HCT116 (cell line): ENCODE measurements at regions not wholly inside any gene's neighbourhood (a gene's known extent, or its start where the extent isn't known, plus 50 kb on each side); places are given as distances from the start of the nearest gene placed in this dataset.

Experiments
- CBX3 ChIP-seq: IDR thresholded peaks from 2 replicates; pipeline ENCODE4 v1.6.1; 2012; ENCODE audit warnings: low read depth
- CTCF ChIP-seq, 3 experiments: fragments of 200-600 bp in 1 of 3; sonication (generic) in 1 of 3; IDR thresholded peaks in 2 of 3; conservative IDR thresholded peaks in 1 of 3; 2 replicates each; pipeline ENCODE4 v1.5.1; 2012 to 2017; ENCODE audit warnings: low read depth in 2 of 3, low read length in 2 of 3, antibody characterized with exemption in 1 of 3, borderline replicate concordance in 1 of 3, control low read depth in 1 of 3, mild to moderate bottlenecking in 1 of 3, mixed read lengths in 1 of 3, mixed run types in 1 of 3, moderate library complexity in 1 of 3; ENCODE audit not compliant: insufficient read depth in 1 of 3
- EGR1 ChIP-seq: IDR thresholded peaks from 2 replicates; pipeline ENCODE4 v1.6.1; 2012; ENCODE audit warnings: low read depth
- FOSL1 ChIP-seq: IDR thresholded peaks from 2 replicates; pipeline ENCODE4 v1.6.1; 2012; ENCODE audit warnings: low read depth
- MAX ChIP-seq: IDR thresholded peaks from 2 replicates; pipeline ENCODE4 v1.6.1; 2012
- POLR2A ChIP-seq: IDR thresholded peaks from 2 replicates; pipeline ENCODE4 v1.7.0; 2011; ENCODE audit warnings: borderline replicate concordance; ENCODE audit not compliant: insufficient read depth, insufficient read length; ENCODE audit errors: extremely low read depth
- POLR2AphosphoS5 ChIP-seq: IDR thresholded peaks from 2 replicates; pipeline ENCODE4 v1.6.1; 2011; ENCODE audit warnings: mild to moderate bottlenecking, low read depth, low read length, moderate library complexity
- RAD21 ChIP-seq: IDR thresholded peaks from 2 replicates; pipeline ENCODE4 v1.6.1; 2012; ENCODE audit warnings: low read depth, mild to moderate bottlenecking
- TCF7L2 ChIP-seq: IDR thresholded peaks from 2 replicates; pipeline ENCODE4 v1.7.0; 2011; ENCODE audit warnings: borderline replicate concordance, inconsistent platforms; ENCODE audit not compliant: insufficient read depth, insufficient read length; ENCODE audit errors: extremely low read depth
- ZBTB33 ChIP-seq: IDR thresholded peaks from 2 replicates; pipeline ENCODE4 v1.6.1; 2011; ENCODE audit warnings: mild to moderate bottlenecking, low read length, moderate library complexity; ENCODE audit not compliant: insufficient replicate concordance; ENCODE audit errors: extremely low read depth

GRCh38 chr2:238582159-238582558 is 155.4 kb downstream of the ASB1 start:
- TF ChIP-seq CTCF (IDR thresholded peaks at IDR 0.05 in 2 of 3, conservative IDR thresholded peaks at IDR 0.05 in 1 of 3; ENCODE audit: borderline replicate concordance in 1 of 3, insufficient read depth in 1 of 3, low read depth in 2 of 3, low read length in 2 of 3) (no peak), POLR2A (no peak), POLR2AphosphoS5 (no peak), TCF7L2 (no peak), EGR1 (no peak), CBX3 (no peak), MAX (no peak), RAD21 (no peak), ZBTB33 (no peak), FOSL1 (no peak)
